SJSA1 (cell line): ENCODE measurements at regions not wholly inside any gene's neighbourhood (a gene's known extent, or its start where the extent isn't known, plus 50 kb on each side); places are given as distances from the start of the nearest gene placed in this dataset.

Experiments used
- DNase-seq, 2 experiments: peaks; one replicate each; pipeline ENCODE4 v3.0.0-alpha.2; 2015 to 2020; ENCODE audit warnings: low spot score in 2 of 2, low read depth in 1 of 2
- H3K27ac ChIP-seq: fragments of 250-450 bp; sonication (Bioruptor Pico); 2 replicates; pipeline ENCODE4 v1.5.1; 2020; ENCODE audit warnings: mild to moderate bottlenecking, moderate library complexity
- H3K27me3 ChIP-seq: fragments of 250-450 bp; sonication (Bioruptor Pico); replicated peaks from 2 replicates; pipeline ENCODE4 v1.5.1; 2020; ENCODE audit warnings: mild to moderate bottlenecking, moderate library complexity
- H3K36me3 ChIP-seq: fragments of 250-450 bp; sonication (Bioruptor Pico); 2 replicates; pipeline ENCODE4 v1.5.1; 2020; ENCODE audit warnings: mild to moderate bottlenecking
- H3K4me1 ChIP-seq: fragments of 250-450 bp; sonication (Bioruptor Pico); replicated peaks from 2 replicates; pipeline ENCODE4 v1.6.1; 2021; ENCODE audit warnings: mild to moderate bottlenecking
- H3K4me3 ChIP-seq: fragments of 250-450 bp; sonication (Bioruptor Pico); 2 replicates; pipeline ENCODE4 v1.5.1; 2020; ENCODE audit warnings: mild to moderate bottlenecking
- H3K9me3 ChIP-seq: fragments of 250-450 bp; sonication (Bioruptor Pico); replicated peaks from 2 replicates; pipeline ENCODE4 v1.5.1; 2020; ENCODE audit warnings: mild to moderate bottlenecking

DNA sequence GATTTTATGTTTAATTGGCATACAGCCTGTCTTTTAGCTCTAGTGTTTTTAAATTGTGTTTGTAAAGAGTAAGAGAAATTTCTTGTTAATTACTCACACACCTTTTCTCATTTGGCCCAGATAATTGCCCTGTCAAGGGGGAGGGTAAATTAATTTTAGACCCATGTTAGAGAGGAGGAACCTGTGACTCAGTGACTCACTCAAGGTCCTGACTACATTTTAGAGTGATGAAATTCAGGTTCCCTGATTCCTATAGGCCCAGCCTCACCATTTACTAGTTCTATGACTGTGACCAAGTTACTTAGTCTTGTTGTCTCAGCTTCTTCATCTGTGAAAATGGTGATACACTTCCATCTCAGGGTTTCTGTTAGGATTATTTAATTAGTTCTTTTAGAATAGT lies 125.2 kb upstream of the DPH6 start:
- no peak overlapping the region for H3K4me3 ChIP-seq
- H3K9me3 ChIP-seq = no peaks in the 10 kb centered on the region
- no peaks in the 10 kb centered on the region for H3K27me3 ChIP-seq
- H3K4me1 ChIP-seq = no peaks in the 10 kb centered on the region
- no peak for DNase-seq
- H3K27ac ChIP-seq = no peak overlapping the region
- no peaks in the 10 kb centered on the region for H3K36me3 ChIP-seq

GRCh38 chr15:35671981-35672380 lies 126.0 kb upstream of the DPH6 start:
- Histone ChIP-seq H3K4me1 (no peaks in the 10 kb centered on the region), H3K36me3 (no peaks in the 10 kb centered on the region), H3K4me3 (no peak overlapping the region), H3K27ac (no peak overlapping the region), H3K9me3 (no peaks in the 10 kb centered on the region), H3K27me3 (no peaks in the 10 kb centered on the region)
- DNase-seq = no peak

DNA sequence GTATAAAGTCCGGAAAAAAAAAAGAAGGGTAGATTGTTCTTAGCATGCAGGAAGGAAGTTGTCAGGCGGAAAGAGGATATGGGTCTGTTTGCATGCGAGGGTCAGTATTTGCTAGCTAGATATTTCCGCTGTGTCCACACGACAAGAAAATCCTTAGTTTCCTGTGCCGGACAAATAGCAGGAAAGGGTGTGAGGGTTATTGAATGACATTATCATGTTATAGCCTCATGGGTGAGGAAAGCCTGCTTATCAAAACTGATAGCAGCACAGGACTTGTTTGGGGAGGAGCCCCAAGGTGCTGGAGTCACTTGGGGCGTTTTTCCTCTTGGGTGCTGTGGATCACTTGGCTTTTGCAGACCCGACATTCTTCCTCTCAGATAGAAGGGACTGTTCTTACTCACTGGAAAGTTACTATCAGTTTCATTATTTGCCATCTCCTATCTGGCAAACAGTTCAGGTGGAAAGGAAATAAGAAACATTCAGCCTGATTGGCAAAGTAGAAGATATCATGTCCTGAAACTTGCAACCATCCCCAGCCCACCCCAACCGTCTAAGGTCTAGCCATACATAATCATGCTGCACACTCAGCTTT lies 127.2 kb upstream of the DPH6 start:
- no peaks in the 10 kb centered on the region for H3K27me3 ChIP-seq
- no peaks in the 10 kb centered on the region for H3K36me3 ChIP-seq
- no peak overlapping the region for H3K4me3 ChIP-seq
- no peak overlapping the region for H3K27ac ChIP-seq
- H3K4me1 ChIP-seq = no peaks in the 10 kb centered on the region
- H3K9me3 ChIP-seq = no peaks in the 10 kb centered on the region
- no peak for DNase-seq

DNA sequence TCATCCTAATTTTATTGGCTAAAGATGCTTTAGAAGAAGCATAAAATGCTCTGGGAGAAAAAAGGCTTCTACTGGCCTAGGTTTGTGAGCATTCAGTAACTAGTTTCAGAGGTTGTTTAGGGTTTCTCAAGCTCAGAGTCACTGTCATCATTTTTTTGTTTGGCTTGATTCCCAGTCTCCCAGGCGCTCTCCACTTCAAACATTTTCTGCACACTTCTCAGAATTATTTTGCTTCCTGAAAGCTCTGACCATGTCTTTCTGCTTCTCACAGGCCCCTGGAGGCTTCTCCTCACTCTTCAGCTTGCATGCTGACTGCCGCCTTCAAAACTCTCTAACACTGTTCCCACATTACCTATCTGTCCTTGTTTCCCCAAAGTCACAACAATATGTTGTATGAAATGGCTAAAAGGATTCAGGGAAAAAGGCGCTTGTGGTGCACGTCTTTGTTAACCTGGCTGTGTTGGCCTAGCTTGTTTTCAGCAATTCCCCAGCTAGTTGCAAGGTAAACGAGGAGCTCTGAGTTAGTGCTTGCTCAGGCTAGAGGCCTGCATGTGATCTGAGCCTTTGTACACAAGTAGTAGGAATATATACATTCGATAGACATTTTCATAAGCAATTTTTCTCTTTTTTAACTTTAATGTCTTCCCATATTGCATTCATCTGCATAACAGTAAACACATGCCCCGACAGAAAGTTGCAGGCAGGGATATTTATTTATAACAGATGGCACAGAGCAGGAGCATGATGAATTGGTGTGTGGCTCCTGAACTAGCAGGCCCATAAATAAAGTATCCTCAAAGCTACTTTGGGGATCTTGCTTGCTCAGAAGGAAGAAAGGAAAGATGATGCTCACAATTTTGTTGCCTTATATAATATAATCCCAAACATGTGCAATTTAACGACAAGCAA lies 129.2 kb upstream of the DPH6 start:
- no peaks in the 10 kb centered on the region for H3K4me1 ChIP-seq
- no peaks in the 10 kb centered on the region for H3K9me3 ChIP-seq
- no peak overlapping the region for H3K27ac ChIP-seq
- H3K36me3 ChIP-seq = no peaks in the 10 kb centered on the region
- DNase-seq = no peak
- H3K27me3 ChIP-seq = no peaks in the 10 kb centered on the region
- no peak overlapping the region for H3K4me3 ChIP-seq

- H3K4me1 ChIP-seq = no peaks in the 10 kb centered on the region
- H3K36me3 ChIP-seq = no peaks in the 10 kb centered on the region
- no peak overlapping the region for H3K4me3 ChIP-seq
- DNase-seq = no peak
- H3K9me3 ChIP-seq = no peaks in the 10 kb centered on the region
- H3K27ac ChIP-seq = no peak overlapping the region
- H3K27me3 ChIP-seq = no peaks in the 10 kb centered on the region
Measured at GRCh38 chr15:35678774-35679173, 132.8 kb upstream of the DPH6 start.

DNA sequence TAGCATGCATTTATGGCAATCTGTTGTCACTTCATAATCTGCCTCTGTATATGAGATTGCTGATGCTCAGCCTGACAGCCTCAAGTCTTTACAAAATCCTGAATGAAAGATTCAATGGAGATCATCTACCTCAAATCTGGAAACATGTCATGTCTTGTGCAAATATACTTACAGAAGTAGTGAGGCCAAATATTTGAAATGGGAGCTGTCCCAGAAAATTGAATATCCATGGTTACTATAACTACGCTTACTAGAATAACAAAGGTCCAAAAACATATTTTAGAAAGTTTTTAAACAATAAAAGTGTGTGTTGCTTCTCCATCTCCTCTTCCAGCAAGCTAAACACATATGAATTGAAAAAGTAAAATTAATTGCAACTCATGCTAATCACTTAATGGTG lies 133.2 kb upstream of the DPH6 start:
- no peaks in the 10 kb centered on the region for H3K27me3 ChIP-seq
- no peaks in the 10 kb centered on the region for H3K9me3 ChIP-seq
- no peak overlapping the region for H3K4me3 ChIP-seq
- no peak overlapping the region for H3K27ac ChIP-seq
- no peak for DNase-seq
- H3K4me1 ChIP-seq = no peaks in the 10 kb centered on the region
- H3K36me3 ChIP-seq = no peaks in the 10 kb centered on the region

- DNase-seq = no peak
- Histone ChIP-seq H3K9me3 (no peaks in the 10 kb centered on the region), H3K4me1 (no peaks in the 10 kb centered on the region), H3K36me3 (no peaks in the 10 kb centered on the region), H3K27me3 (no peaks in the 10 kb centered on the region), H3K4me3 (no peak overlapping the region), H3K27ac (no peak overlapping the region)
Measured at GRCh38 chr15:35680951-35681350, 135.0 kb upstream of the DPH6 start.

DNA sequence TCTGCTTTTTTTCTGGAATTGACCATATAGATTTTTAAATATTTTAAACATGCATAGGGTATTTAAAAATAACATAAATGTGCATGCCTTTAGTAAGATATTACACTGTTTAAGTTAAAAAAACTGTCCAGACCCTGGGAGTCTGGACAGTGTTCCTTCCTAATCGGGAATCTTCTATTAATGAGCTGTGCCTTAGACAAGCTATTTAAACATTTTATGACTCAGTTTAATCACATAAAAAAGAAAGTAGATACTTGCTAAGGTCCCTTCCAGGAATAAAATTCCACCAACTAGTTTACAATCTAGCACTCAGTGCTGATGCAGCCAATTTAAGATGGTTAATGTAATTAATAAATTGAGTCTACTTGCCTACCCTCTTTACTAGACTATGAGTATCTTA lies 140.4 kb upstream of the DPH6 start:
- H3K27me3 ChIP-seq = no peaks in the 10 kb centered on the region
- H3K36me3 ChIP-seq = no peaks in the 10 kb centered on the region
- no peak for DNase-seq
- H3K9me3 ChIP-seq = no peaks in the 10 kb centered on the region
- H3K4me1 ChIP-seq = peaks cover 11% of the 10 kb centered on the region
- H3K27ac ChIP-seq = no peak overlapping the region
- no peak overlapping the region for H3K4me3 ChIP-seq

DNA sequence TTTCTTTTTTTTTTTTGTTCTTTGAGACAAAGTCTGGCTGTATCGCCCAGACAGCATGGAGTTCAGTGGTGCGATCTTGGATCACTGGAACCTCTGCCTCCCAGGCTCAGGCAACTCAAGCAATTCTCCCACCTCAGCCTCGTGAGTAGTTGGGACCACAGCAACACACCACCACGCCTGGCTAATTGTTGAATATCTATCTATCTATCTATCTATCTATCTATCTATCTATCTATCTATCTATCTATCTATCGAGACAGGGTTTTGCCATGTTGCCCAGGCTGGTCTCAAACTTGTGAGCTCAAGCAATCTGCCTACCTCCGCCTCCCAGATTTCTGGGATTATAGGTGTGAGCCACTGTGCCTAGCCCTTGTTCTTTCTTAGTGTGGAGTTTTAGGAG lies 143.3 kb upstream of the DPH6 start:
- Histone ChIP-seq H3K27ac (no peak overlapping the region), H3K9me3 (no peaks in the 10 kb centered on the region), H3K4me1 (peaks cover 11% of the 10 kb centered on the region), H3K4me3 (no peak overlapping the region), H3K27me3 (no peaks in the 10 kb centered on the region), H3K36me3 (no peaks in the 10 kb centered on the region)
- DNase-seq = no peak

- no peaks in the 10 kb centered on the region for H3K9me3 ChIP-seq
- H3K27me3 ChIP-seq = no peaks in the 10 kb centered on the region
- DNase-seq = no peak
- H3K36me3 ChIP-seq = no peaks in the 10 kb centered on the region
- peaks cover 11% of the 10 kb centered on the region for H3K4me1 ChIP-seq
- no peak overlapping the region for H3K4me3 ChIP-seq
- no peak overlapping the region for H3K27ac ChIP-seq
Measured at GRCh38 chr15:35690089-35690488, 144.1 kb upstream of the DPH6 start.

DNA sequence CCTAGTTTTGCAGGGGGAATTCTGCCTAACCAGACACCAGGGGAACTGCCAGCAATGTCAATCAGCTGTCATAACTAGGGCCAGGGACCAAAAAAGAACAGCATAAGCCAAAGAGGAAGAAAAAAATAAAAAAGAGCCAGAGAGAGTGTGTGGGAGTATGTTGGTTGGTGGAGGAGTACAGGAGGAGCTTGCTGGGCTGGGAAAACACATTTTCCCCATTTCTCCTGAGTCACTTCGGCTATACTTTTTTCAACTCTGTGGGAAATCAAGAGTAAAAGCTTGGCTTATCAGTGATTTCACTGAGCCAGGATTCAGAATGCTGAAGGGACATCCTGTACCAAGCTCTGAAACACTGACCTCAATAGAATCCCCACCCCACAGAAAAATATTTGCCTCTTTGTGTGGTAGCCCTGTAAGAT lies 144.7 kb upstream of the DPH6 start:
- no peak for DNase-seq
- H3K4me1 ChIP-seq = peaks cover 11% of the 10 kb centered on the region
- no peaks in the 10 kb centered on the region for H3K36me3 ChIP-seq
- no peak overlapping the region for H3K4me3 ChIP-seq
- H3K9me3 ChIP-seq = no peaks in the 10 kb centered on the region
- H3K27me3 ChIP-seq = no peaks in the 10 kb centered on the region
- H3K27ac ChIP-seq = no peak overlapping the region

DNA sequence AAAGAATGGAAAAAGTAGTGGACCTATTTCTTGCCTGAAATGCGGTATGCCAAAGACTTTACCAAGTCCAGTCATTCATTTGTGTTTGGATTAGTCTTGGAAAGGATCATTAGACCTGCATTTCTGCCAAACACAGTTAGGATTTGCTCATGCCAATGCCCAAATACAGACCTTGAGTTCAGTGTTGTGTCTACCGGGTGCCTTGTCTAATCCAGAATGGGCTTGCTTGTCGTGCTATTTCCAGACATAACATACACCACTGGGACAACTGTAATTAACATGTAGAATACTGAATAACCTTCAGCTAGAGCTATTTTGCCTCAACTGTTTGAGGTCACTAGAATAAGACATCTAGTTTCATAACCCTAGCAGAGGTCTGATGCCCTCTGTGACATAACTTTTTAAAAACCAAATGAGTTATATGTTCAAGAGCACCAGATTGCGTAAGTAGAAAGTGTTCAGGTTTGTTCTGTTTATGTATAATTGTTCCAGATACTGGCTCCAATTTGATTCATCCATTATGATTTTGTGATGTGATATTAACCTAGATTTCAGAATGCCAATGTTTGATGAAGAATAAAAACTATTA lies 145.3 kb upstream of the DPH6 start:
- Histone ChIP-seq H3K4me3 (no peak overlapping the region), H3K9me3 (no peaks in the 10 kb centered on the region), H3K27me3 (no peaks in the 10 kb centered on the region), H3K36me3 (no peaks in the 10 kb centered on the region), H3K4me1 (peaks cover 12% of the 10 kb centered on the region), H3K27ac (no peak overlapping the region)
- no peak for DNase-seq

DNA sequence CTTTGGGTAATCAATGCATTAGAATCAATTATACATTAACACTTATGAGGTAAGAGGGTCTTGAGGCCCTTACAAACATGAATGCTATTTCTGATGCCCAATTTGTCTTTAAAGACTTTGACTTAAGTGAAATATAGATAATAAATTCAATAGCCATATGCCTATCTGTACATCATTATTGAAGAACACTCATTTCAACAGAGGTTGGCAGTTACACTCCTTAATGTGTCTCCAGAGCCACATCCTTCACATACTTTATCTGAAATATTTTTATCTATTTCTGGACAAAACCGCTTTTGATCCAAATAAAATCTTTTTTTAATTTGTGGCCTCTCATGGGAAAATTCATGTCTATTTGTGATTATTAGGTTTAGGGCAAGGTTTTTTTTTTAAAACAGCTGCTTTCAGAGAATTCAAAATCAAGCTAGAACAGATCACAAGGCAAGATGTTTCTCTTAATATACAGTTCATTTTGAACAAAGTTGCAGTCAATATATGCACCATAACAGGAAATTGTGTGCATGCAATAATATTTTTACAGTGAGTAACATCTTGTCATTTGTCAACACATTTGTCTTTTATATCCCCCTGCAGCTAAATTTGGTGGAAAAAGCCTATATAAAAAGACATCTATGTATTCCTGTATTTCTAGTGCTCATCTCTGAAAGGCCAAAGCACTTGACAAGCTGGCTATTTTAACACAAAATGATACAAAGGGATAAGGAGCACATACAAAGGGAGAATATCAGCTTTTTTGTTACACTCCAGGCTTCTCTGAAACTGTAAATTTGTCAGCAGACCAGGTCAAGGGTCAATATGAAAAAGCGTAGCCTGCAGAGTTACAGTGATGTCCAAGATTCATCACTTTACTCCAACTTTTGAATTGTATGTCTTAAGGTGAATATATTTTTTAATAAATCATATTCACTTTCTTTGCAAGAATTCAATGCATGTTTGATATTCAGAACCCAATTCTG lies 146.2 kb upstream of the DPH6 start:
- peaks cover 21% of the 10 kb centered on the region for H3K4me1 ChIP-seq

More for the DNA sequence above, 146.2 kb upstream of the DPH6 start:
- DNase-seq = no peak
- Histone ChIP-seq H3K4me3 (no peak overlapping the region), H3K27me3 (no peaks in the 10 kb centered on the region), H3K9me3 (no peaks in the 10 kb centered on the region), H3K27ac (no peak overlapping the region), H3K36me3 (no peaks in the 10 kb centered on the region)
